ENCODE measurements at regions not wholly inside any gene's neighbourhood (a gene's known extent, or its start where the extent isn't known, plus 50 kb on each side); places are given as distances from the start of the nearest gene placed in this dataset.

- no peaks in the 10 kb centered on the region for H3K9me3 ChIP-seq (ENCODE audit: control insufficient read depth, insufficient read depth, low read length)
- ATAC-seq (no peak), DNase-seq (no peak)
- Mint-ChIP-seq H3K9me3 (peaks cover 12 to 19% of the 10 kb centered on the region in 2 donors), H3K4me1 (no peaks in the 10 kb centered on the region), H3K4me3 (no peak overlapping the region), H3K36me3 (no peaks in the 10 kb centered on the region), H3K27me3 (ENCODE audit: low read depth in 2 of 2) (no peaks in the 10 kb centered on the region), H3K27ac (no peak overlapping the region)
- H3K27ac ChIP-seq (ENCODE audit: low read length): no peak overlapping the region
- intact Hi-C loops (cut with micrococcal nuclease): no loop called here
- H3K36me3 ChIP-seq (ENCODE audit: control insufficient read depth, insufficient read depth, low read length): no peaks in the 10 kb centered on the region
- no peaks in the 10 kb centered on the region for H3K27me3 ChIP-seq (ENCODE audit: control insufficient read depth, insufficient read depth, low read length)
- TF ChIP-seq, protein P1, sequence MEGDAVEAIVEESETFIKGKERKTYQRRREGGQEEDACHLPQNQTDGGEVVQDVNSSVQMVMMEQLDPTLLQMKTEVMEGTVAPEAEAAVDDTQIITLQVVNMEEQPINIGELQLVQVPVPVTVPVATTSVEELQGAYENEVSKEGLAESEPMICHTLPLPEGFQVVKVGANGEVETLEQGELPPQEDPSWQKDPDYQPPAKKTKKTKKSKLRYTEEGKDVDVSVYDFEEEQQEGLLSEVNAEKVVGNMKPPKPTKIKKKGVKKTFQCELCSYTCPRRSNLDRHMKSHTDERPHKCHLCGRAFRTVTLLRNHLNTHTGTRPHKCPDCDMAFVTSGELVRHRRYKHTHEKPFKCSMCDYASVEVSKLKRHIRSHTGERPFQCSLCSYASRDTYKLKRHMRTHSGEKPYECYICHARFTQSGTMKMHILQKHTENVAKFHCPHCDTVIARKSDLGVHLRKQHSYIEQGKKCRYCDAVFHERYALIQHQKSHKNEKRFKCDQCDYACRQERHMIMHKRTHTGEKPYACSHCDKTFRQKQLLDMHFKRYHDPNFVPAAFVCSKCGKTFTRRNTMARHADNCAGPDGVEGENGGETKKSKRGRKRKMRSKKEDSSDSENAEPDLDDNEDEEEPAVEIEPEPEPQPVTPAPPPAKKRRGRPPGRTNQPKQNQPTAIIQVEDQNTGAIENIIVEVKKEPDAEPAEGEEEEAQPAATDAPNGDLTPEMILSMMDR (IDR thresholded peaks at IDR 0.05): no peak
- no peak overlapping the region for H3K4me3 ChIP-seq (ENCODE audit: low read length)
- H3K4me1 ChIP-seq (ENCODE audit: control insufficient read depth, insufficient read depth, low read length): no peaks in the 10 kb centered on the region
Measured at GRCh38 chr17:13199425-13199824, 181.6 kb upstream of the ELAC2 start.

DNA sequence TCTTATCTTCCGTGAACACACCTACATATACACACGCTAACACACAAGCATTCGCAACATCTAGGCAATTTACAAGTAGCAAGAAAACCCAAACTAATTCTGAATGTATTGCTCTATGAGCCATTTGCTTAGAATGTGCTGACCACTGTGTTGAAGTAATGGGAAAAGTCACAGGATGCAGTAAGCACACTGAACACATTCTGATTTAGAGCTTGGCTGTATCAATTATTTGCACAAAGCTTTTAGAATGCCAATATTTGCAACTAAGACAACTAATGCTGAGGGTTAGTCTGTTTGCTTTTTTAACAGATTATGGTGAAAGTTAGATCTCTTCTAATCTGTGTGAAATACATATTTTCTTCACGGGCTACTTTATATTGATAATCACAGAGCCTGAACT, 179.8 kb upstream of the ELAC2 start:
- no peak for DNase-seq
- H3K4me3 Mint-ChIP-seq: no peak overlapping the region

DNA sequence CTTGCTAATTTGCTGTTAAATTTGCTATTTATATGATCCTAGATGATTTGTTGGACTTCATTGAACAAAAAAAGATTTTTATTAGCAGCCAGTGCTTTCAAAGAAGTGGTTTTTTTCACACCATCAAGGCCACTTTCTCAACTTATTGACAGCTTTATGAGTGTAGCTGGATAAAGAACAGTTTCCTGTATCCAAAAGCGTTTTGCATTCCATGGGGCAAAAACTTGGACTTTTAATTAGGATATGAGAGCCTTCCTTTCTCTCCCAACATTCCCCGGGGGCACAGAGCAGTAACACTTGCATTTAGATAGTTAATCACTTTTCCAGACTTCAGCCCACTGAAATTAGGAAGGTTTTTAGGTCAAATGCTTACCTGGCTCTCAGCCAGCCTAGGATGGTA, 177.1 kb upstream of the ELAC2 start:
- H3K27me3 ChIP-seq (ENCODE audit: control insufficient read depth, insufficient read depth, low read length): no peaks in the 10 kb centered on the region
- Mint-ChIP-seq H3K27ac (no peak overlapping the region), H3K27me3 (ENCODE audit: low read depth in 2 of 2) (no peaks in the 10 kb centered on the region), H3K4me3 (no peak overlapping the region), H3K9me3 (peaks cover 6 to 17% of the 10 kb centered on the region in 2 donors), H3K36me3 (no peaks in the 10 kb centered on the region), H3K4me1 (no peaks in the 10 kb centered on the region)
- ATAC-seq (no peak), DNase-seq (no peak)
- WGBS (ENCODE audit: insufficient coverage): 60% methylated on average over 1 of the region's 2 CpGs
- no peaks in the 10 kb centered on the region for H3K36me3 ChIP-seq (ENCODE audit: control insufficient read depth, insufficient read depth, low read length)
- H3K9me3 ChIP-seq (ENCODE audit: control insufficient read depth, insufficient read depth, low read length): no peaks in the 10 kb centered on the region
- TF ChIP-seq, protein P1 (IDR thresholded peaks at IDR 0.05): no peak
- no peaks in the 10 kb centered on the region for H3K4me1 ChIP-seq (ENCODE audit: control insufficient read depth, insufficient read depth, low read length)
- no peak overlapping the region for H3K4me3 ChIP-seq (ENCODE audit: low read length)
- intact Hi-C loops (cut with micrococcal nuclease): no loop called here
- no peak overlapping the region for H3K27ac ChIP-seq (ENCODE audit: low read length)

More for the DNA sequence above, 179.8 kb upstream of the ELAC2 start:
- Histone ChIP-seq H3K4me1 (ENCODE audit: control insufficient read depth, insufficient read depth, low read length) (no peaks in the 10 kb centered on the region), H3K27ac (ENCODE audit: low read length) (no peak overlapping the region), H3K27me3 (ENCODE audit: control insufficient read depth, insufficient read depth, low read length) (no peaks in the 10 kb centered on the region), H3K36me3 (ENCODE audit: control insufficient read depth, insufficient read depth, low read length) (no peaks in the 10 kb centered on the region), H3K9me3 (ENCODE audit: control insufficient read depth, insufficient read depth, low read length) (no peaks in the 10 kb centered on the region), H3K4me3 (ENCODE audit: low read length) (no peak overlapping the region)
- intact Hi-C loops (cut with micrococcal nuclease): no loop called here
- TF ChIP-seq, protein P1 (IDR thresholded peaks at IDR 0.05): no peak
- Mint-ChIP-seq H3K4me1 (no peaks in the 10 kb centered on the region), H3K9me3 (peaks cover 10 to 15% of the 10 kb centered on the region in 2 donors), H3K36me3 (no peaks in the 10 kb centered on the region), H3K27me3 (ENCODE audit: low read depth in 2 of 2) (no peaks in the 10 kb centered on the region), H3K27ac (no peak overlapping the region)
- no peak for ATAC-seq
- WGBS (ENCODE audit: insufficient coverage): 96% methylated on average over 3 of the region's 4 CpGs

DNA sequence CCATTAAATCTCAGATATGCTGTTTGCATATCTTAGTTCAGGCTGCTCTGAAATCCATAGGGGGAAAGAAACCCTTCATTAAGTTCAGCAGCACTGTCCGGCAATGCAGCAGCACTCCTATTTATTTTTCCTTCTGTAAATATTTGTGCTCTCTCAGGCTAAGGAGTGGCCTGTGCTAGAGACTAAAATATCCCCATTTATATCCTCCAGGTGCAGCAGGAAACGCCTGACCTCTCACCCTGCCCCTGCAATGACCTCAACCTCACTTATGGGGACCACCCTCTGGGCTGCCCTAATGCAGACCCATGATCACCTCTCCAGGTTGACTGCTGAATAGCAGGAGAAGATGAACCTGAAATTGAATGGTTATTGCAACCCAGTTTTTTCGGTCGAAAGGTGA, 165.0 kb upstream of the ELAC2 start:
- no peaks in the 10 kb centered on the region for H3K36me3 ChIP-seq (ENCODE audit: control insufficient read depth, insufficient read depth, low read length)
- no peaks in the 10 kb centered on the region for H3K27me3 Mint-ChIP-seq (ENCODE audit: low read depth in 2 of 2)
- H3K9me3 Mint-ChIP-seq: peaks cover 6 to 8% of the 10 kb centered on the region in 2 donors
- H3K4me1 ChIP-seq (ENCODE audit: control insufficient read depth, insufficient read depth, low read length): no peaks in the 10 kb centered on the region
- no peak overlapping the region for H3K27ac ChIP-seq (ENCODE audit: low read length)
- H3K27me3 ChIP-seq (ENCODE audit: control insufficient read depth, insufficient read depth, low read length): no peaks in the 10 kb centered on the region
- DNase-seq (no peak), ATAC-seq (no peak)
- intact Hi-C loops (cut with micrococcal nuclease): loop anchor here (10.0 kb wide), 1 partner anchor 62 kb away; no protein-coding TSS in a partner anchor
- no peak overlapping the region for H3K27ac Mint-ChIP-seq
- TF ChIP-seq, protein P1 (IDR thresholded peaks at IDR 0.05): no peak
- no peak overlapping the region for H3K4me3 ChIP-seq (ENCODE audit: low read length)
- H3K36me3 Mint-ChIP-seq: no peaks in the 10 kb centered on the region
- H3K4me1 Mint-ChIP-seq: no peaks in the 10 kb centered on the region
- 82% methylated on average over 4 of the region's 4 CpGs for WGBS (ENCODE audit: insufficient coverage)
- no peaks in the 10 kb centered on the region for H3K9me3 ChIP-seq (ENCODE audit: control insufficient read depth, insufficient read depth, low read length)
- H3K4me3 Mint-ChIP-seq: no peak overlapping the region

Measured in natural killer cell (primary cell).